ENCODE measurements at regions not wholly inside any gene's neighbourhood (a gene's known extent, or its start where the extent isn't known, plus 50 kb on each side); places are given as distances from the start of the nearest gene placed in this dataset. TPM values are rescaled to one million over a fixed set of nuclear protein-coding genes. Genes with fewer than 3 reads are reported as not detected.

- no peak overlapping the region for H3K27ac ChIP-seq (replicated peaks; ENCODE audit: low read length)
- H2BK15ac ChIP-seq (ENCODE audit: low read length): no peak overlapping the region
- no peaks in the 10 kb centered on the region for H3K27me3 ChIP-seq (ENCODE audit: control insufficient read depth in 3 of 3, insufficient read depth in 3 of 3, low read depth in 1 of 3, low read length in 3 of 3)
- H2BK120ac ChIP-seq (ENCODE audit: low read depth, low read length): no peak overlapping the region
- no peak overlapping the region for H4K91ac ChIP-seq (ENCODE audit: low read depth, low read length, poor library complexity)
- no peak overlapping the region for H3K4ac ChIP-seq (ENCODE audit: low read length)
- no peak overlapping the region for H2BK5ac ChIP-seq (ENCODE audit: low read length)
- no peak overlapping the region for H3K9ac ChIP-seq (ENCODE audit: low read depth, low read length, poor library complexity)
- H2AFZ ChIP-seq (ENCODE audit: low read length): no peak overlapping the region
- no peaks in the 10 kb centered on the region for H3K79me1 ChIP-seq (ENCODE audit: low read depth, low read length)
- H3K4me3 ChIP-seq (ENCODE audit: low read length in 2 of 2): no peak overlapping the region
- no peak overlapping the region for H3K4me2 ChIP-seq (ENCODE audit: insufficient read depth, low read length, poor library complexity, severe bottlenecking)
- no peak overlapping the region for H3K14ac ChIP-seq (ENCODE audit: low read length)
- H4K8ac ChIP-seq (ENCODE audit: low read depth, low read length): no peak overlapping the region
- H3K36me3 ChIP-seq (replicated peaks in 1 of 2; ENCODE audit: control insufficient read depth in 2 of 2, insufficient read depth in 2 of 2, low read length in 2 of 2): no peaks in the 10 kb centered on the region
- no peak for DNase-seq (ENCODE audit: low spot score)
- H2AK5ac ChIP-seq (ENCODE audit: low read depth, low read length): no peak overlapping the region
- WGBS, 2 donors (ENCODE audit: extremely low coverage in 2 of 2, insufficient read length in 2 of 2, insufficient replicate concordance in 1 of 2): no CpG with 5 or more reads among the region's 1 CpG
- no peak overlapping the region for H3K23ac ChIP-seq (ENCODE audit: low read depth, low read length, poor library complexity)
- H2BK12ac ChIP-seq (ENCODE audit: low read length): no peak overlapping the region
- H3K9me3 ChIP-seq (replicated peaks in 1 of 2; ENCODE audit: control insufficient read depth in 2 of 2, insufficient read depth in 1 of 2, low read depth in 1 of 2, low read length in 2 of 2): no peaks in the 10 kb centered on the region
- no peak overlapping the region for H3K18ac ChIP-seq (ENCODE audit: low read length)
- H3K4me1 ChIP-seq (ENCODE audit: control insufficient read depth in 2 of 2, insufficient read depth in 1 of 2, low read depth in 1 of 2, low read length in 2 of 2): no peaks in the 10 kb centered on the region
Observed at GRCh38 chr5:22908129-22908528, 55.0 kb upstream of the CDH12 start.

Small RNA genes in the stretch of these regions (small RNA-seq; reads per million reads assigned to genes)
- not detected for gene RF00019 (ENCODE audit: insufficient read depth)
